ENCODE measurements at regions not wholly inside any gene's neighbourhood (a gene's known extent, or its start where the extent isn't known, plus 50 kb on each side); places are given as distances from the start of the nearest gene placed in this dataset.

- DNase-seq = no peak
Observed at GRCh38 chr10:71028066-71028465, 139.7 kb upstream of the PCBD1 start.

GRCh38 chr10:71029411-71029892 is 141.1 kb upstream of the PCBD1 start:
- no peak for DNase-seq

DNA sequence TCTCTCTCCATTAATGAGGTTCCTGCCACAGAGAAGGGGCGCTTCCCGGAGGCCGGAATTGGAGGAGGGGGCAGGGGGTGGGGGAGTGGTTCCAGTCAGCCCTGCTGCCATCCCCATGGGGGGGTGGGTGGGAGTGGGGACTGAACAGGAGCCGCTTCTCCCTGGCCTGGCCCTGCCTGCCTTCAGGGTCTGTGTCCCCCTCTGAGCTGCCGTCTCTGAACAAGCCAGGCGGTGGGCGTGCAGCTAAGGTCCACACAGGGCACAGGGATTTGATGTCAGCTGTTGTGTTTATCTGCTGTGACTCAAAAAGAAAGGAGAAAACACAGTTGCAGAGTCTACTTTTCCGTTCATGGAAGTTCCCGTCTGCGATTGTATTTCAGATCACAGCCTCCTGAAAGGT is 141.5 kb upstream of the PCBD1 start:
- DNase-seq = no peak

DNA sequence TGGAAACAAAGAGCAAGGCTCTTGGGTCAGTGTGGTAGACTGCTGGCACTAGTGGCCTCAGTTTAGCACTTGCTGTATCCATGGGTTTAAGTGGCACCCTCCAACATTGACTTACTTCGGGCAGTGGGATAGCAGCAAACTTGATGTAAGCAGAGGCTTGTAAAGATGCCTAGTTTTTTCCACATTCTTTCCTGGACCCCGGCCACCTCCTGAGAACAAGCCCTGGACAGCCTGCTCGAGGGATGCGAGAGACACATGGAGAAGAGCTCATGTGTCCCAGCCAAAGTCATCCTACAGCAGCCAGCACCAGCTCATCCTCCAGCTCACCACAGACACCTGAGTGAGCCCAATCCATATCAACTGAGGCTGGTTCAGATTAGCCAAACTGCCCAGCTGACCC is 142.7 kb upstream of the PCBD1 start:
- DNase-seq = no peak

DNA sequence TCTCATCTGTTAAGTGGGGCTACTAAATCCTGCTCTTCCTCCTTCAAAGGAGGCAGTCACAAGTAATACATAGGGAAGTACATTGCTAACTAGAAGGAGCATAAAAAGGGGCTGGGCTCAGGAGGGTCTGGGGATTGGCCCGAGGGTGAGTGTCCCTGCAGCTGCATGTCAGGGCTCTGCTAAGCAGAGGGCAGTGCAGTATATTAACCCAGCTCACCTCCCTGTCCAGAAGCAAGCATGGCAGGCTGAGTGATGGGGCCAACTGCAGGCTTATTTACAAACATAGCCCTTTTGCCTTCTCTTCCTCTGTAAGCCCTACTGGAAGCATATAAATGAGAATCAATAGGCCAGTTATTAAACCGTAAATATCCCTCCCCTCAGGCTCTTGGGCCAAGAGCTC is 143.2 kb upstream of the PCBD1 start:
- no peak for DNase-seq

DNA sequence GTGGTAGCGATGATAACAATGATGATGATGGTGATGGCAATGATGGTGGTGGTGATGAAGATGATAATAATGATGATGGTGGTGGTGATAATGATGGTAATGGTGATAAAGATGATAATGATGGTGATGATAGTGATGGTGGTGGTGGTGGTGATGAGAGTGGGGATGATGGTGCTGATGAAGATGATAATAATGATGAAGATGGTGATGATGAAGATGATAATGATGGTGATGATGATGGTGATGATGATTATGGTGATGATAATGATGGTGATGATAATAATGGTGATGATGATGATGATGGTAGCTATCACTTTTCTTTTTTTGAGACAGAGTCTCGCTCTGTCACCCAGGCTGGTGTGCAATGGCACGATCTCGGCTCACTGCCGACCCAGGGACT is 144.5 kb upstream of the PCBD1 start:
- no peak for DNase-seq

- DNase-seq = no peak
Observed at GRCh38 chr10:71033396-71033980, 145.1 kb upstream of the PCBD1 start.

GRCh38 chr10:71035511-71036296 is 147.3 kb upstream of the PCBD1 start:
- DNase-seq = no peak

GRCh38 chr10:71036297-71036966 is 148.1 kb upstream of the PCBD1 start:
- no peak for DNase-seq

DNA sequence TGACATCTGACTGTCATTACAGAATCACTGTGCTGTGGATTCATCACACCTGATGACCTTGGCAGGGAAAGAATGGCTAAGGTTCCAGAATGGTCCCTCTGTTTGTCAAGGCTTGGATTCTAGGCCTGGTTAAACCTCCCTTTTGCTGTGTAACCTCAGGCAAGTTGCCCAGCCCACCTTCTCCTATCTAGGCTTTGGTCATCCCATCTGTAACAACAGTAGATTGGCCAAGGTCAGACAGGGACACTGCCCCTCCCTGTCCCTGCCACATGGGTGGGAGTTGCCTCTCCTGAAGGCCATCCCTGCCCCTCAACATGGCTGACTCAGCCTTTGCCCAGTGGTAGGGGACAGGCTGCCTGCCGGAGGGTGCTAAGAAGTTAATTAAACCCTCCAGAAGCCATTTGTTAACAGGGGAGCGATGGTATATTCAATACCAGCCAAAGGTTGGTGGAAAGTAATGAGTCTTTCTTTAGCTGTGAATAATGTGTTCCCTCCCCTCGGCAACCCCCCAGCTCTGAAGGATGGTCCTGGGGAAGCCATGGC is 149.8 kb upstream of the PCBD1 start:
- DNase-seq = no peak

GRCh38 chr10:71038921-71039320 is 150.6 kb upstream of the PCBD1 start:
- DNase-seq = no peak

DNA sequence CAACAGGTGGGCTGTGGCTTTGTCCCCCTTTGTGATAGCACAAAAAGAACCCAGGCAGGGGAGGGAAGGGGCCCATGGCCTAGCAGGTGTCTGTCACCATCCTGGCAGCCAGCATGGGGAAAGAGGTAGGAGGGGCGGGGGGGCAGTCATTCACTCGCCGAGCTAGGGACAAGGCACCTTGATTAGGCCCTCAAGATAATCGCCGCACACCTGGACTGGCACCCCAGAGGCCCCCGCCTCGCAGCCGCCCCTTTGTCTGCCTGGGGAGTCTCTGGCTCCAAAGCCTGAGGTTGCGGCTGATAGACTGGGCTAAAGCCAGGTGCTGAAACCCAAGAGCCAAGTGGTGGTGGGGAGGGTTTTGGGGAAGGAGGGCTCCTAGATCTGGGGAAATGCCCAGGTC is 151.2 kb upstream of the PCBD1 start:
- DNase-seq = no peak

DNA sequence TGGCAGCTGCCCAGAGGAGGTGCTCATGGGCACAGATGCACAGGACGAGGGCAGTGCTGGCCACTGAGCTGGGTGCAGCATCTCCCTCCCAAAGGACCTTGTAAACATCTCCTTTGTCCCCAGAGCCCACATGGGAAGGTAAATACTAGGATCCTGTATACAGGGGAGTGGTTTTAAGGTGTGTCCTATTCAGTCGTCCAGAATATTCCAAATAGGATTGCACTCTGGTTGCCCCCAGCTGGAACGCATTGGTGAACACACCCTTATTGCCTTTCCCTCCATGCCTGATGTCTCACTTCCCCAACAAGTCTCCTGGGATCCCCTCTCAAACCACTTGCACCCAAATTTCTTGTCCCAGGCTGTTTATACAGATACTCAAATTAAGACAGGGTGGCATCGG is 152.0 kb upstream of the PCBD1 start:
- DNase-seq = no peak

DNA sequence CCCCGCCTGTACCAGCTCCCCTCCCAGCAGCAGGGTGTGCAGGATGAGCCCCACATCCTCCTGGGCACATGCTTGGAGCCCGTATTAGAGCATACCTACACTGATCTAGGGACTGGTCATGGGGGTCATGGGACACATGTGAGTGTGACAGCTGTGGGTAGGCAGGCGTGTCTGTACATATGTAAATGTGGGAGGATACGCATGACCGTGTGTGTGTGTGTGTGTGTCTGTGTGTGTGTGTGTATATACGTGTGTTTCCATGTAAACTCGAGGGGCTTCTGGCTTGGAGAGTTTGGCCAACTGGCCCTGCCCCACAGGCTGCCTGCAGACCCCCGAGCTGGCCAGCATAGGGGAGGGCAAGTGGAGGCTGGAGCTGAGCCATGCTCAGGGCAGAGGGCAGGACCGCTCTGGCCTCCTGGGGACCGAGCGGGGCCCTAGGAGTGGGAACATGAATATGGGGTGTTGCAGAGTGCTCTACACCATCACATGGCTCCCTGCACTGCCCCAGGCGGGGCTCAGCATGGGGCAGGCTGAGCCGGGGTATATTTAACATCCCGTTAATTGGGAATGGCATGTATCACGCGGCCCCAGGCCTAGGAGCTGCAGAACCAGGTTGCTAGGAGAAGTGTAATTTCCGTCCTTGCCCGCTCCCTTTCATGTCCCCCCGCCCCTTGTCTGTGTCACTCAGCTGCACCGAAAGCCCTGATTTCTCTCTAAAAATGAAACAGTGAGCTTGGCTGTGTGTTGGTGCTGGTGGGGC is 152.7 kb upstream of the PCBD1 start:
- no peak for DNase-seq

DNA sequence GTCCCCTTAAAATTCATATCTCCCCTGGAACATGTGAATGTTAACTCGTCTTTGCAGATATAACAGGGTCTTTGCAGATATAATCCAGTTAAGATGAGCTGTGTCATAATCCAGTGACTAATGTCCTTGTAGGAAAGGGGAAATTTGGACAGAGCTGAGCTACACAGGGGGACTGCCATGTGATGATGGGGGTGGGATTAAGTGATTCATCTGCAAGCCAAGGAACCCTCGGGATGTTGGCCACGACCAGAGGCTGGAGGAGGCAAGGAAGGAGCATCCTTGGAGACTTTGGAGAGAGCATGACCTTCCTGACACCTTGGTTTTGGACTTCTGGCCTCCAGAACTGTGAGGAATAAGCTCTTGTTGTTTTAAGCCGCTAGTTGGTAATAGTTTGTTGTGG is 153.9 kb upstream of the PCBD1 start:
- DNase-seq = peak; percentile 32

- no peak for DNase-seq
Observed at GRCh38 chr10:71042699-71043098, 154.3 kb upstream of the PCBD1 start.

GRCh38 chr10:71043858-71044257 is 155.5 kb upstream of the PCBD1 start:
- no peak for DNase-seq

- no peak for DNase-seq
Observed at GRCh38 chr10:71044720-71045119, 156.4 kb upstream of the PCBD1 start.

DNA sequence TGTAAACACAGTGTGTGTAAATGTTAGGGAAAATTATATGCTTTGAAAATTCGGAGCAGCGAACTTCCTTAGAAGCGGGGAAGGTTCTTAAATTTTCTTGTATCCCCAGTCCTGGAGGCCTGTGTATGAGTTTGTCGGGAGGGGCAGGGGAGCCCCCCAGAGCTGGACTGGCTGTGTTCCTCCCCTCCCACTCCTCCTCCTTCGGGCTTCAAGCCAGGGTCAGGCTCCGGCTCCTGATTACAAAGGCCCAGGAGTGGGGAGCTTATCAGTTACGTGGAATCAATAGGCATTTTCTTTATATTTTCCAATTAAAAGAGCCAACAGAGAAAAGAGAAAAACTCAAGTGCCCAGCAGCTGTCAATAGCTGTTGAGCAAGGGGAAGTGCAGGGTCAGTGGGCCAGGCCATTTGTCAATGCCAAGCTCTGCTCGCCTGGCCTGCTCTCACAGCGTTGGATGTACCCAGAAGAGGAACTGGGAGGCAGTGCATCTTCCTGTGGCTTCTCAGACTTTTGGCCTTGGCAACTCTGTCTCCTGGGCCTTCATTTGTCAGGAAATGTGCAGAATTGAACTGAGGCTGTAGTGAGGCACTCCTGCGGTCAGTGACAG is 156.9 kb upstream of the PCBD1 start:
- DNase-seq = peak; percentile 97

- no peak for DNase-seq
Observed at GRCh38 chr10:71045936-71046335, 157.6 kb upstream of the PCBD1 start.

DNA sequence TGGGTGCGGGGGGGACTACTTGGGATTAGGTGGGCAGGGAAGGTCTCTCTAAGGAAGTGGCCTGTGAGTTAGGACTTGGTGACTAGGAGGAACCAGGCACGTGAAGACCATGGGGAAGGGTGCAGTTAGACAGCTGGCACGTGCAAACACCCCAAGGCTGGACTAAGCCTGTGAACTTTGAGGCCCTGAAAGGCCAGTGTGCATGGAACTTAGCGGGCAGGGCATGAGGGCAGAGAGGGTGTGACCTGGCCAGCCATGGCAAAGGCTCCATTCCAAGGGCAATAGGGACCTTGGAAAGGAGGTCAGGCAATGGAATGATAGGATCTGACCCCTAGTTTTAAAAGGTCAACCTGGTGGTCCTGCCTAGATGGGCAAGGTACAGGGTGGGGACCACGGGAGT is 158.4 kb upstream of the PCBD1 start:
- DNase-seq = no peak

DNA sequence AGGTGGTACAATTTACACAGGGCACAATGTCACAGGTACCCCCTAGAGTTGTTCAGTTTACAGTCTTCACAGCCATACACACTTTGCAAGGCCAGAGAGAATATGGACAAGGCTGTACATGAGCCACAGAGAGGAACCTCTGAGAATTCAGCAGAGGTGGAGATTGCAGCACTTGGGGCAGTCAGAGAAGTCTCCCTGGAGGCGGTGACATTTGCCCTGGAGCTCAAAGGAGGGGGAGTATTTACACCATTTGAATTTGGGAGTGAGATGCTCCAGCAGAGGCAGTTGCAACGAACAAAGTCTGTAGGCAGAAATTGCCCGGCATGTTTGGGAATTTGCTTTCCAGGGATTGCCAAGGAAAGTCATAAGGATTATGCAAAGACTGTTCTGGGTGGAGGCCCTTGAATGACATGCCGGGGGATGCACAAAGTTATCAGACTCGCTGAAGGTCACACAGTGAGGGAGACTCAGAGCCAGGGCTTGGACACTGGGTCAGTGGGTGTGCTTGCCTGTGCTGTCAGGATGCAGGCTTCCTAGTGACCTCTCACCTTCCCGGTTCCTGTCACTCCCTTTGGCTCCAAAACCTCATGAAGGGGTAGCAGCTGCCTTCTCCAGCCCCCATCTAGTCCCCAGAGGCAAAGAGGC is 160.7 kb upstream of the PCBD1 start:
- no peak for DNase-seq
